ENCODE measurements at regions not wholly inside any gene's neighbourhood (a gene's known extent, or its start where the extent isn't known, plus 50 kb on each side); places are given as distances from the start of the nearest gene placed in this dataset.

DNA sequence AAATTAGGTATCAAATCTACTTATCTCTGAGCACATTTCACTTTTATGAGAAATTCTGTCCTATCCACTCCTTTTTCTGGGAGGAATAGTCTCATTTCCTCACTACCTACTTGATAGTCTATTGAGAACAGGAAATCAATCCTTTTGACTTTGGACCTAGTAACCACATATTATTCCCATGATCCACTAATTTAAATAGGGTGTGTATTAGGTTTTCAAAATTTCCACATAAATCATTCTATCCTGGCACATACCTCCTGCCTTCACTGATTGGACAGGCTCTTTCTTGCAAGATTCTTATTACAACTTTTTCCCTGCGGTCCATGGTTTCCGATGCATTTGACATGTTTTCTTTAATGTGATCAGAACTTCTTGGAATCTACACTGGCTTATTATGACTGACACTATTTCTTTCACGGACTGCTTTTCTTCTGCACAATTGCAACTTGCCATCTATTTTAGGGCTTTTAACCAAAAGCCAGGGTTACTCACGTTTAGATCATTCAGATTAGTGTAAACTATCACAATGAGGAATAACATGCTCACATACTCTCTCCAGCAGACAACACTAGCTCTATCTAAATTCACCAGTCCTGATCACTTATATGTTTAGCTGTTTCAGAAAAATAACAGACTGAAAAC lies 419.9 kb upstream of the SLIT2 start:
- FAIRE-seq (no peak), DNase-seq (ENCODE audit: low spot score) (no peak), ATAC-seq (no peak)
- intact Hi-C loops (cut with micrococcal nuclease; ENCODE audit: unreplicated experiment): no loop called here
- Histone ChIP-seq H2AFZ (ENCODE audit: low read length) (no peak overlapping the region), H3K4me1 (ENCODE audit: insufficient read depth, low read length) (no peaks in the 10 kb centered on the region), H3K4me3 (replicated peaks in 1 of 3; ENCODE audit: insufficient read depth in 1 of 3, low read depth in 2 of 3, low read length in 3 of 3) (no peak overlapping the region), H3K27ac (ENCODE audit: extremely low read length, insufficient read depth, low read length) (no peak overlapping the region), H3K9me3 (ENCODE audit: low read length) (peaks cover 90% of the 10 kb centered on the region), H3K79me2 (ENCODE audit: insufficient read depth, low read length) (no peaks in the 10 kb centered on the region), H3K27me3 (ENCODE audit: control insufficient read depth in 1 of 2, insufficient read depth in 2 of 2, low read length in 2 of 2) (no peaks in the 10 kb centered on the region), H3K36me3 (replicated peaks in 1 of 2; ENCODE audit: control insufficient read depth in 1 of 2, insufficient read depth in 2 of 2, low read length in 2 of 2) (no peaks in the 10 kb centered on the region), H3K4me2 (ENCODE audit: low read depth, low read length) (no peak overlapping the region), H3K9ac (ENCODE audit: insufficient read depth, low read depth, low read length) (no peak overlapping the region), H4K20me1 (ENCODE audit: insufficient read depth, low read length) (no peaks in the 10 kb centered on the region)
- 31% methylated on average over 4 of the region's 4 CpGs for WGBS (ENCODE audit: low lambda C conversion rate)
- no TSS peak for BruUV-seq (replicated peaks)
- in situ Hi-C loops (cut with HindIII; ENCODE audit: extremely low pct_ligation_motif_present, low pct_unique_long_range_greater_than_20kb): no loop called here
- ChIA-PET CTCF (ENCODE audit: low intra/inter-chr PET ratio, low total read pairs) (no interaction called here), POLR2A (no interaction called here)
- TF ChIP-seq ZNF382 (CRISPR knock-in tag; IDR thresholded peaks at IDR 0.05; ENCODE audit: borderline replicate concordance) (no peak), RBM22 (optimal IDR thresholded peaks at IDR 0.05; ENCODE audit: low read length) (no peak), PCBP2 (optimal IDR thresholded peaks at IDR 0.05; ENCODE audit: low read depth, low read length, poor library complexity, severe bottlenecking) (no peak), ZNF598 (CRISPR knock-in tag; IDR thresholded peaks at IDR 0.05; ENCODE audit: borderline replicate concordance) (no peak), PAF1 (CRISPR knock-in tag; IDR thresholded peaks at IDR 0.05) (no peak), ZFP90 (CRISPR knock-in tag; IDR thresholded peaks at IDR 0.05; ENCODE audit: borderline replicate concordance) (no peak), TEAD3 (CRISPR knock-in tag; optimal IDR thresholded peaks at IDR 0.05; ENCODE audit: borderline replicate concordance) (no peak)
- TF ChIP-seq, protein P1, sequence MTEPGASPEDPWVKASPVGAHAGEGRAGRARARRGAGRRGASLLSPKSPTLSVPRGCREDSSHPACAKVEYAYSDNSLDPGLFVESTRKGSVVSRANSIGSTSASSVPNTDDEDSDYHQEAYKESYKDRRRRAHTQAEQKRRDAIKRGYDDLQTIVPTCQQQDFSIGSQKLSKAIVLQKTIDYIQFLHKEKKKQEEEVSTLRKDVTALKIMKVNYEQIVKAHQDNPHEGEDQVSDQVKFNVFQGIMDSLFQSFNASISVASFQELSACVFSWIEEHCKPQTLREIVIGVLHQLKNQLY (CRISPR knock-in tag; IDR thresholded peaks at IDR 0.05): no peak

DNA sequence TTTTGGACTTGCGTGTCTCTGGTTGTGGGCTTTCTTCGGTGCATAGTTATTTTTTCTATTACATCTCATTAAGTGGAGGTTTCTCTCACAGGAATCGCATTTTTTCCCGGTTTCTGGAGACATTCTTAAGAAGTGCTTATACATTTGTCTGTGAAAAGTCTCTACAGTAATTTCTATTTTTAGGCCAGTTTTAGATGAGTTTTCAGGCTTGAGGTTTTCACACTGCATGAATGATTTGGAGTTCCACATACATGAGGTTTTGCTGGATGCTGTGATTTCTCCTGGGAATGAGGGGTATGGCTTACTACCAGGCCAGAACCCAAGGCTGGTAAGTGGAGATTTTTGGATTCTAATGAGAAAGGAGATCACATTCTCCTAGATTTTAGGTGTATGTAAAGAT lies 422.6 kb upstream of the SLIT2 start:
- Histone ChIP-seq H3K9me3 (ENCODE audit: low read length) (peaks cover 87% of the 10 kb centered on the region), H4K20me1 (ENCODE audit: insufficient read depth, low read length) (no peaks in the 10 kb centered on the region), H3K4me3 (replicated peaks in 1 of 3; ENCODE audit: insufficient read depth in 1 of 3, low read depth in 2 of 3, low read length in 3 of 3) (no peak overlapping the region), H3K27me3 (ENCODE audit: control insufficient read depth in 1 of 2, insufficient read depth in 2 of 2, low read length in 2 of 2) (no peaks in the 10 kb centered on the region), H3K79me2 (ENCODE audit: insufficient read depth, low read length) (no peaks in the 10 kb centered on the region), H3K27ac (ENCODE audit: extremely low read length, insufficient read depth, low read length) (no peak overlapping the region), H3K9ac (ENCODE audit: insufficient read depth, low read depth, low read length) (no peak overlapping the region), H3K4me1 (ENCODE audit: insufficient read depth, low read length) (no peaks in the 10 kb centered on the region), H2AFZ (ENCODE audit: low read length) (no peak overlapping the region), H3K36me3 (replicated peaks in 1 of 2; ENCODE audit: control insufficient read depth in 1 of 2, insufficient read depth in 2 of 2, low read length in 2 of 2) (no peaks in the 10 kb centered on the region), H3K4me2 (ENCODE audit: low read depth, low read length) (no peak overlapping the region)
- CTCF ChIA-PET (ENCODE audit: low intra/inter-chr PET ratio, low total read pairs): no interaction called here
- no TSS peak for BruUV-seq (replicated peaks)
- DNase-seq (ENCODE audit: low spot score): no peak
- no peak for FAIRE-seq
- intact Hi-C loops (cut with micrococcal nuclease; ENCODE audit: unreplicated experiment) (no loop called here), in situ Hi-C loops (cut with HindIII; ENCODE audit: extremely low pct_ligation_motif_present, low pct_unique_long_range_greater_than_20kb) (no loop called here)
- no peak for ATAC-seq
- 6% methylated on average over 4 of the region's 4 CpGs for WGBS (ENCODE audit: low lambda C conversion rate)
- POLR2A ChIA-PET: no interaction called here
- TF ChIP-seq AHR (CRISPR knock-in tag; IDR thresholded peaks at IDR 0.05) (no peak), NBN (conservative IDR thresholded peaks at IDR 0.05) (no peak), HMG20A (CRISPR knock-in tag; IDR thresholded peaks at IDR 0.05; ENCODE audit: borderline replicate concordance) (no peak), ZNF468 (CRISPR knock-in tag; IDR thresholded peaks at IDR 0.05) (no peak), EHMT2 (IDR thresholded peaks at IDR 0.05; ENCODE audit: borderline replicate concordance, low read depth, low read length) (no peak), ZNF660 (CRISPR knock-in tag; IDR thresholded peaks at IDR 0.05; ENCODE audit: borderline replicate concordance, low read depth) (no peak)
- TF ChIP-seq, protein P2, sequence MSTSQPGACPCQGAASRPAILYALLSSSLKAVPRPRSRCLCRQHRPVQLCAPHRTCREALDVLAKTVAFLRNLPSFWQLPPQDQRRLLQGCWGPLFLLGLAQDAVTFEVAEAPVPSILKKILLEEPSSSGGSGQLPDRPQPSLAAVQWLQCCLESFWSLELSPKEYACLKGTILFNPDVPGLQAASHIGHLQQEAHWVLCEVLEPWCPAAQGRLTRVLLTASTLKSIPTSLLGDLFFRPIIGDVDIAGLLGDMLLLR (CRISPR knock-in tag; IDR thresholded peaks at IDR 0.05): no peak

All from HepG2 (cell line).